ENCODE measurements at regions not wholly inside any gene's neighbourhood (a gene's known extent, or its start where the extent isn't known, plus 50 kb on each side); places are given as distances from the start of the nearest gene placed in this dataset.

- no peaks in the 10 kb centered on the region for H3K36me3 ChIP-seq
- H3K4me1 ChIP-seq: no peaks in the 10 kb centered on the region
- no peaks in the 10 kb centered on the region for H3K27me3 ChIP-seq
- no peaks in the 10 kb centered on the region for H3K9me3 ChIP-seq
- no peak for DNase-seq
- H3K4me3 ChIP-seq: no peak overlapping the region
- H3K27ac ChIP-seq: no peak overlapping the region
- TF ChIP-seq, protein P1, sequence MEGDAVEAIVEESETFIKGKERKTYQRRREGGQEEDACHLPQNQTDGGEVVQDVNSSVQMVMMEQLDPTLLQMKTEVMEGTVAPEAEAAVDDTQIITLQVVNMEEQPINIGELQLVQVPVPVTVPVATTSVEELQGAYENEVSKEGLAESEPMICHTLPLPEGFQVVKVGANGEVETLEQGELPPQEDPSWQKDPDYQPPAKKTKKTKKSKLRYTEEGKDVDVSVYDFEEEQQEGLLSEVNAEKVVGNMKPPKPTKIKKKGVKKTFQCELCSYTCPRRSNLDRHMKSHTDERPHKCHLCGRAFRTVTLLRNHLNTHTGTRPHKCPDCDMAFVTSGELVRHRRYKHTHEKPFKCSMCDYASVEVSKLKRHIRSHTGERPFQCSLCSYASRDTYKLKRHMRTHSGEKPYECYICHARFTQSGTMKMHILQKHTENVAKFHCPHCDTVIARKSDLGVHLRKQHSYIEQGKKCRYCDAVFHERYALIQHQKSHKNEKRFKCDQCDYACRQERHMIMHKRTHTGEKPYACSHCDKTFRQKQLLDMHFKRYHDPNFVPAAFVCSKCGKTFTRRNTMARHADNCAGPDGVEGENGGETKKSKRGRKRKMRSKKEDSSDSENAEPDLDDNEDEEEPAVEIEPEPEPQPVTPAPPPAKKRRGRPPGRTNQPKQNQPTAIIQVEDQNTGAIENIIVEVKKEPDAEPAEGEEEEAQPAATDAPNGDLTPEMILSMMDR (IDR thresholded peaks at IDR 0.05): no peak
- TF ChIP-seq POLR2A (IDR thresholded peaks at IDR 0.05): no peak
These were observed 234.6 kb upstream of the CDH7 start for GRCh38 chr18:65516209-65516608.

- H3K27me3 ChIP-seq: no peaks in the 10 kb centered on the region
- TF ChIP-seq, protein P1 (IDR thresholded peaks at IDR 0.05): no peak
- no peak for TF ChIP-seq POLR2A (IDR thresholded peaks at IDR 0.05)
- no peaks in the 10 kb centered on the region for H3K4me1 ChIP-seq
- H3K27ac ChIP-seq: no peak overlapping the region
- no peak for DNase-seq
- H3K9me3 ChIP-seq: no peaks in the 10 kb centered on the region
- no peak overlapping the region for H3K4me3 ChIP-seq
- H3K36me3 ChIP-seq: no peaks in the 10 kb centered on the region
These were observed 252.2 kb upstream of the CDH7 start for GRCh38 chr18:65498605-65499004.

GRCh38 chr18:65487569-65487968 is 263.2 kb upstream of the CDH7 start:
- Histone ChIP-seq H3K4me3 (no peak overlapping the region), H3K27ac (no peak overlapping the region), H3K9me3 (no peaks in the 10 kb centered on the region), H3K36me3 (no peaks in the 10 kb centered on the region), H3K27me3 (no peaks in the 10 kb centered on the region), H3K4me1 (no peaks in the 10 kb centered on the region)
- no peak for TF ChIP-seq POLR2A (IDR thresholded peaks at IDR 0.05)
- TF ChIP-seq, protein P1 (IDR thresholded peaks at IDR 0.05): no peak
- DNase-seq: no peak

DNA sequence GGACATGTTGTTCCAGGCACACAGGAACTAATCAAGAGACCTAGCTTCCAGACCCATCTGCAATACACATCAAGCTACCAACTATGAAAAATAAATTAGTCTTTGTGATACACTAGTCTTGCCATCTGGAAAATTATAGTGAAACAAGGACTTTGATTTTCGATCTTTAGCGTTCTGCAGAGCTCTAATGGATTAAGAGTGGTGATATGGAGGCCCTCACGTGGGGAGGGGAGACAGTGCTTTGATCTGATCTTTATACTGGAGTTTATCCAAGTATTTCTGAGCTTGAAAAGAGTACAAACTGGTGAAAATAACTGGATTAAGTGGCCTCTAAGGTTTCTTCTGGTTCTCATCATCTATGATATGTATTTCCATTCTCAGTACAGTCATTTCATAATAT is 273.4 kb upstream of the CDH7 start:
- Histone ChIP-seq H3K27ac (no peak overlapping the region), H3K4me3 (no peak overlapping the region), H3K36me3 (no peaks in the 10 kb centered on the region), H3K4me1 (no peaks in the 10 kb centered on the region), H3K27me3 (no peaks in the 10 kb centered on the region), H3K9me3 (no peaks in the 10 kb centered on the region)
- DNase-seq: no peak
- no peak for TF ChIP-seq POLR2A (IDR thresholded peaks at IDR 0.05)
- TF ChIP-seq, protein P1 (IDR thresholded peaks at IDR 0.05): no peak

- Histone ChIP-seq H3K4me3 (no peak overlapping the region), H3K9me3 (no peaks in the 10 kb centered on the region), H3K27me3 (no peaks in the 10 kb centered on the region), H3K27ac (no peak overlapping the region), H3K36me3 (no peaks in the 10 kb centered on the region), H3K4me1 (no peaks in the 10 kb centered on the region)
- no peak for DNase-seq
- TF ChIP-seq, protein P1 (IDR thresholded peaks at IDR 0.05): no peak
- TF ChIP-seq POLR2A (IDR thresholded peaks at IDR 0.05): no peak
These were observed 281.9 kb upstream of the CDH7 start for GRCh38 chr18:65468881-65469280.

GRCh38 chr18:65464361-65464760 is 286.5 kb upstream of the CDH7 start:
- no peak overlapping the region for H3K4me3 ChIP-seq
- H3K27ac ChIP-seq: no peak overlapping the region
- no peaks in the 10 kb centered on the region for H3K4me1 ChIP-seq
- H3K9me3 ChIP-seq: peaks cover 0 to 2% (median 0%) of the 10 kb centered on the region in 4 donors
- H3K27me3 ChIP-seq: no peaks in the 10 kb centered on the region
- no peaks in the 10 kb centered on the region for H3K36me3 ChIP-seq
- no peak for DNase-seq
- TF ChIP-seq, protein P1 (IDR thresholded peaks at IDR 0.05): no peak

All from Peyer's patch (tissue), 4 donors.